Activated CD8-positive, alpha-beta memory T cell treated with anti-CD3 and anti-CD28 coated beads, Interleukin-2, amount 50 U/mL, for 24 hours (primary cell): ENCODE measurements at regions not wholly inside any gene's neighbourhood (a gene's known extent, or its start where the extent isn't known, plus 50 kb on each side); places are given as distances from the start of the nearest gene placed in this dataset.

Experiments
- DNase-seq: peaks from one replicate; pipeline ENCODE4 v3.0.0-alpha.2; 2020; ENCODE audit errors: extremely low read depth

GRCh38 chr9:36728651-36729520 is 156.2 kb downstream of the MELK start:
- peak; percentile 20 for DNase-seq

- DNase-seq = no peak
These were observed 157.2 kb downstream of the MELK start for GRCh38 chr9:36729906-36730305.

GRCh38 chr9:36730414-36730813 is 157.7 kb downstream of the MELK start:
- DNase-seq = no peak

- DNase-seq = no peak
These were observed 158.6 kb downstream of the MELK start for GRCh38 chr9:36731068-36731956.

- no peak for DNase-seq
These were observed 162.0 kb downstream of the MELK start for GRCh38 chr9:36734737-36735136.

- no peak for DNase-seq
These were observed 164.0 kb downstream of the MELK start for GRCh38 chr9:36736648-36737047.

- DNase-seq = no peak
These were observed 165.8 kb downstream of the MELK start for GRCh38 chr9:36738318-36738976.

- DNase-seq = no peak
These were observed 166.8 kb downstream of the MELK start for GRCh38 chr9:36739373-36740116.

GRCh38 chr9:36742264-36742663 is 169.6 kb downstream of the MELK start:
- DNase-seq = no peak

- no peak for DNase-seq
These were observed 172.0 kb downstream of the MELK start for GRCh38 chr9:36744678-36745077.

GRCh38 chr9:36745977-36746376 is 173.3 kb downstream of the MELK start:
- no peak for DNase-seq

- no peak for DNase-seq
These were observed 173.7 kb downstream of the MELK start for GRCh38 chr9:36746415-36746814.

GRCh38 chr9:36748322-36748899 is 175.7 kb downstream of the MELK start:
- DNase-seq = no peak

- DNase-seq = no peak
These were observed 176.8 kb downstream of the MELK start for GRCh38 chr9:36749461-36749860.

GRCh38 chr9:36750630-36751029 is 177.9 kb downstream of the MELK start:
- no peak for DNase-seq

- no peak for DNase-seq
These were observed 182.3 kb downstream of the MELK start for GRCh38 chr9:36755019-36755418.

GRCh38 chr9:36759141-36759540 is 186.4 kb downstream of the MELK start:
- no peak for DNase-seq

GRCh38 chr9:36759976-36760375 is 187.3 kb downstream of the MELK start:
- no peak for DNase-seq

- no peak for DNase-seq
These were observed 188.1 kb downstream of the MELK start for GRCh38 chr9:36760667-36761420.

GRCh38 chr9:36762958-36763357 is 190.3 kb downstream of the MELK start:
- no peak for DNase-seq
